HG03196 (cell line): ENCODE measurements at regions not wholly inside any gene's neighbourhood (a gene's known extent, or its start where the extent isn't known, plus 50 kb on each side); places are given as distances from the start of the nearest gene placed in this dataset.

ENCODE experiments used
- ATAC-seq: cut with Tn5 transposase; IDR thresholded peaks from one replicate; pipeline ENCODE4 v1.9.1; 2021; ENCODE audit not compliant: unreplicated experiment

DNA sequence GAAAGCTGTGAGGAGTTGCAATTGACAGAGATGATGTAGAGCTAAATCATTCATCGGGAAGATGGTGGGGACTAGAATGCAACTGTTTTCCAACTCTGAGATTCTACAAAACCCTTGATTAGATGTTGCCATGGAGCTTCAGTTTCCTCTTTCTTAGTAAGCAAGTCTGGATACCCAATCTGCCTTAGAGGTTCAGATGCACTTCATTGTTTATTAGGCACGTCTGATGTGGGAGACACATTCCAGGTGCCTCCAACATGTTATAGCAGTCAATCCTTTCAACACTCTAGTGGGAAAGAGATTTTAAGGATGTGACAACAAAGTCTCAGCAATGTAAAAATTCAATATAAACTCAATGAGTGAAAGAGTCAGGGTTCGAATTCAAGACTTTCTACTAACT, 291.3 kb upstream of the PHYHIPL start:
- ATAC-seq = no peak

DNA sequence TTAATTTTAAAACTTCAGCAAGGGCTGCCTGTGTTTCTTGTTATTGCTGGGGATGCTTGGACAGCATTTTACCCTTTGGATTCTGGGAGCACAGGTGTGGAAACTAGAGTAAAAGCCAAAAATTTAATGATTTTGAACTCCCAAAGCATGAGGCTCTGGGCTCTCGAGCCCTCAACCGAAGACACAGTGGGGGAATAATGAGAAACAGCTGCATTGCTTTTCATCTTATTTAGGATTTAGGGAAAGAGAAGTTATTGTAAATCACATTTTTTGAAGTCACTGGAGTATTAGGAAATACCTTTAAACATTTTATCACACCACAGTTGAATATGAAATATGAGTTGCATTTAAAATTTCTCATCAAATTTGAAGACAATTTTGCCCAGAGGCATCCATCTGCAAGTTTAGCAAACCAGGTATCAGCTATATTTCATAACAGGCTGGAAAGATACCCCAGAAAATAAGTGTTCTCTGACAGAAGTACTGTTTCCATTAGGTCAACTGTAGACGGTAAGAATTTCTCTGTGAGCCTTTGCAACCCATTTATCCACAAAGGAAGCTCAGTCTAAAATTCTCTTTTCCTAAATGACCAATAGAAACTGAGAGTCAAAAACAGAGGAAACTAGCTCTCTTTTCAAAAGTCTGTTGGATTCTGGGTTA, 290.6 kb upstream of the PHYHIPL start:
- no peak for ATAC-seq

DNA sequence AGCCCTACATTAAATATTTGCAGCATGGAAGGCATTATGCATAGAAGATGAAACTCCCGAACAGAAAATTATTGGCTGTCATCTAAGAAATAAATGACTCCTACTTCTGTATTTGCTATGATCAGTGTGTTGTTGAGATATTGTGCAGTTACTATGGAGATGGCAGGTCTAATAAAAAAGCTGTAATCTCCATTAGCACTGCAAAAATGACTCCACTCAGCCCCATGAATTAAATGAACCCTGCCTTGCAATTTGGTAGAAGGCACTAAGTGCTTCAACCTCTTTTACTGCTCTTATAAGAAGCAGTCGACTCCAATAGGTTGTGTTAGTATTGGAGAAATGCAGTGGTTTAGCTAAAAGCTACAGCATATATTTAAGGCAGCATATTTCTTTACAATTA, 290.0 kb upstream of the PHYHIPL start:
- ATAC-seq = no peak

DNA sequence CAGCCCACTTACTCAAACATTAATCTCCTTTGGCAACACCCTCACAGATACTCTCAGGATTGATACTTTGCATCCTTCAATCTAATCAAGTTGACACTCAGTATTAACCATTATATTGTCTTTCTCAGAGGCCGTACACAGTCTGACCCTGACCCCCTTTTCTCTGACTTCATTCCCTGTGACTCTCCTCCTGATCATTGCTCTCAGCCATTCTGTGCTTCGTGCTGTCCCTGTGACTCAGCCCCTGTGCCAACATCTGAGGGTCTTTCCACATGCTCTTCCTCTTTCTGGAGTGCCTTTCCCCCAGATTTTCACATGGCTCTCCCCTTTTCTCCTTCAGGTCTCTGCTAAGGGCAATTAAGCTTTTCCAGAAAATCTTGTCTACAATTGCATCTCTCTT, 289.0 kb upstream of the PHYHIPL start:
- no peak for ATAC-seq

DNA sequence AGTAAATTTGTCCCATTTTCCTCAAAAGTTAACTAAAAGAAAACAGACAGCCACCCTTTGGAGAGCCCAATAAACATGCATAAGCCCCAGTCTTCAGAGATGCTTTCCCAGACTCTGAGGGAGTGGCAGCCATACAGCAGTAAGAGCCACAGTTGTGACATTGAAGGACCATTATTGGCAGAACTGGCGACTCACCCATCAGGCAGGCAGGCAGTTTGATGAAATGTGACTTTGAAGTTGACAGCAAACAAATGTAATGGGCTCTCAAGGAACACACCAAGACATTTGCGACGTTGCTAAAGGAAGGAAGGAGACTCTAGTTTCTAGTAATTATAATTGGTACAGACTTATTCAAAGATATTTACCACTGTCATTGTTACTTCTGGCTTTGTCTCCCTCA, 287.5 kb upstream of the PHYHIPL start:
- ATAC-seq = no peak

DNA sequence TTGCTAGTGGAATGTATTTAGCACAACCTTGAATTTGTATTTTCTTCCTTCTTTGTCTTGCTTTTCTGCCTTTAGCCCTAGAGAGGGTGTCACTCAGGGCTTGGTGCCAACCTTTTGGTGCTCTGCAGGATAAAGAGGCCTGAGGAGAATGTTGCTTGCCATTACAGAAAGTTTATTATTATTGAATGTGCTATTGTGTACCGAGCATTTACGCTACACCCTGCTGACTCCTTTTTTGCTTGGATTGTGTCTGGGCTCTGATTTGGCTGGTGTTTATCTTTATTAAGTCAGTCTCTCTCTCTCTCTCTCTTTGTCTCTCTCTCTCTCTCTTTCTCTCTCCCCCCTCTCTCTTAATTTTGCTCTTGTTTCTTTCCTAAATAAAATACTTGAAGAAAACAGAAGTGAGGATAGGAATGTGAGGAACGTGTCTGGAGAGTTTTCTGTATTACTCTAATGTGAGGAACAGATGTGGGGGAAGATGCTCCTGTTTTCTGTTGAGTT, 284.4 kb upstream of the PHYHIPL start:
- ATAC-seq = no peak

DNA sequence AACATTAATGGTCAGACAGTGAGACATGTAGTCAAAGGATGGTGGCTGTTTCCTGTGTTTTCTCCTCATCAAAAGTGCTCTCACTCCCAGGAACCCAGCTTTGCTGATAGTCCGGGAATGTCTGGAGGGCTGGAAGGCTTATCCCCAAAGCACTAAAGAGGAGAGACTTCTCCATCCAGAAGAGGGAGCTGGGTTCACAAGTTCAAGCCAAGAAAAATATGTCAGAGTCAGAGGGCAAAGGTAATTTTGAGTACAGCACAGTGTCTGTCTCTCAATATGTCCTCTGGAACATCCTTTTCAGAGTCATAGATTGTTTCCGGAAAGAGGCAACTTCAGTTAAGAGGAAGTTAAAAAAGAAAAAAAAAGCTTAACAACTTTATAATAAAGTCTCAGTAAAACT, 281.5 kb upstream of the PHYHIPL start:
- ATAC-seq = no peak

DNA sequence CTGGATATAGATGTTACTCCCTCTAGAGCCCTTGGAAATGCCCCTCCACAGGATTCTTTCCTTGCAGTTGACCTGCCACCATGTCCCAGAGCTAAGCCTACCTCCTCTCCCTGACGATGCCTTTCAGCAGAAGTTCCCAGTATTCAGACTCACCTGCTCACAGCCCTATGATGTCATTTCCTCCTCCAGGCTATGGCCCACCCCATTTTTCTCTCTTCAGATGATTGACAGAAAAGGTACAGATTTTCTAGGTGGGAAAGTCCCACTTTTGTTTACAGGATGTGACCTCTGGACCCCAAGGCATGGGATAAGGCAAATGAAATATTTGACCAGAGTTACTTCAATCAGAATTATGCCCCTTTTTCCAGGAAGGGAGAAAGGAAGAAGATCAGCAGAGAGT, 280.2 kb upstream of the PHYHIPL start:
- ATAC-seq = no peak

DNA sequence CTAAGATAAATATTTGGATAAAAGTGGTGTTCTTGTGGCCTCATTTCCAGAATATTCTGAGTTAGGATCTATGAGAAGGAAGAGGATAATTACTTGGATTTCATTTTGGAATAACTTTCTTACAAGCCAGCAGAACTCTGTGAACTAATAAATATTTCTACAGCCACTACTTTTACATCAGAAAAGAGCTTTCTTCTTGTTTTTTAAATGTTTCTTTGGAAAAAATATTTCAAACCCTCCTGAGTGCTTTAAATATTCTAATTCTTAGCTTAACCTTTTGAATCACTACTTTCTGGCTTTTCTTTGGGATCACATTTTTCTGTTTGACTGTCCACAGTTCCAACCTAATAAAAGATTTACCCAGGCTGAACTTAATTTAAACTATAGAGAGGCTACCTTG, 279.2 kb upstream of the PHYHIPL start:
- ATAC-seq = no peak

DNA sequence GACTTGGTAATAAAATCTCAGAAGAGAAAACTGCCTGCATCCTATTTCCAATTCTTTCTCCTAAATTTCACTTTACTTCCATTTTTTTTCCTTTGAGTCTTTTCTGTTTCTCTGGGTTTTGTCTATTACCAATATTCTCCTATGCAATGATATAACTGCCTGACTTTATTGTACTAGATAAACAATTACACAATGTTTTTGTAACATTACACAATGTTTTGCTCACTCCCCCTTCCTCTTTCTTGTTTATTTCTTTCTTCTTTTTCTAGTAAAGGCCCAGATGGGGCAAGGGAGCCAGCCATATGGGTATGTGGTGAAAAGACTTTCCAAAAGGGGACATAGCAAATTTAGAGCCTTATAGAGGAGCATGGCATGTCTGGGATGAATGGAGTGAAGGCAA, 278.7 kb upstream of the PHYHIPL start:
- ATAC-seq = no peak

DNA sequence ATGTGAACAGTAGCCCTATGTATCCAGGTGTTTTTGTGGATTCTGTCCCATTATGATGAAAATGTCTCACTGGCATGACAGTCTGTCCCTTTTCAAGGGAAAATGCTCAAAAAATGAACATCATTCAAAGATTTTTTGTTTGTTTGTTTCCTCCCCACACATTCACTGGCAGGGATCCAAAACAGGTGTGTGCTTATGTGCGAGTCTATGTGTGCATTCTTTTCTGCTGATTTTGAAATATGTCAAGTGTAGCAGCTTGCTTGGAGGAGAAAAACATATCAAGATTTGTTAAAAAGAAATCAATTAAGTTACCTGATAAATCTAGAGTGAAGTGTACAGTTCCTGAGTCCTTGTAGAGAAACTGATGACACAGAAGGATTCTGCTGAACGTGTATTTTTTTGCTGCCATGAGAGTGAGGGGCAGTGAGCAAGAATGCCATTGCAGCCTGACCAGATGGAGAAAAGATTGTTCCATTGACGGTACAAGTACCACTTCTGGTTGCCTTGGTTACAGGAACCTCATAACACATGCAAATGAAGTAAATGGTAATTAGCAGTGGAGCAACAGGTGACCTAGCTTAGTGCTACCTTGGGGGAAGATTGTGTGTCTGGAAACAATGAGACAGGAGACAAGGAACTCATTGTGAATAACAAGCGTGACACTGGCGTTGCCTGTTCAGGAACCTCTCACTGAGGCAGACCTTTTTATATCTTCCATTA, 277.4 kb upstream of the PHYHIPL start:
- ATAC-seq = no peak

DNA sequence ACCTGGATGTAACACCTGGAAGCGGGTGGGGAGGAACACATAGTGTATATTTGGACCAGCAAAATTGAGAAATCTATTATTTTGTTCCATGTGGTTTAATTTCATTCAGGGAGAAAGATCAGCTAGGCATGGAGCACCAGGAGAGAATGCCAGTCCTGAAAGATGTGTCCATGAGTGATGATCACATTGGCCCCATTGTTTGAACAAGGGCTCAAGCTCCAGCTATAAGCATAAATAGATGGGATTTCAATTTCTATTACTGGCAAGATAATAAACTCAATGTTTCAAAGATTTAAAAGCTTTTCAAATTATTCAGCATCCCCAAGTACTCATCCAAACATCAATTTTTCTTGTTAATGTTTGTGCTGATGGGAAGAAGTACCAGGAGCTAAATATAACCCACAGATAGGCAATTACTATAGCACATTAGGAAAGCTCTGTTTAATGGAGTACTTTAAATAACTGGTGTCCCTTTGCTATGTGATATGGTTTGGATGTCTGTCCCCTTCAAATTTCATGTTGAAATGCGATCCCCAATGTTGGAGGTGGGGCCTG, 275.3 kb upstream of the PHYHIPL start:
- no peak for ATAC-seq

DNA sequence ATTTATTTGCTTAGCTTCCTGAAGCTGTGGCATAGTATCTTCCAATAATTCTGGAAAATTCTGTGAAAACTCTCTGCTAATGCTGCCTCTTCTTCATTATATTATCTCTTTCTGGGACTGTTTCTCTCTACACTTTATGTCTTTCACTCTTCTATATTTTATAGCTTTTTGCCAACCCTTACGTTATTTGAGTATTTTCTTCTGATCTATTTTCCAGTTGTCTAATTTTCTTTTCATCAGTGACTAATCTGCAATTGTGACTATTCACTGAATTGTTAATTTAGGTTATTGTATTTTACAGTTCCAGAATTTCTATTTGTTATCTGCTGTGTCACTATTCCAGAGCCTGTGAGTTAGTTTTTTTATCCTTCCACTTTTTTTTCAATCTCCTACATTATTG, 273.4 kb upstream of the PHYHIPL start:
- no peak for ATAC-seq

DNA sequence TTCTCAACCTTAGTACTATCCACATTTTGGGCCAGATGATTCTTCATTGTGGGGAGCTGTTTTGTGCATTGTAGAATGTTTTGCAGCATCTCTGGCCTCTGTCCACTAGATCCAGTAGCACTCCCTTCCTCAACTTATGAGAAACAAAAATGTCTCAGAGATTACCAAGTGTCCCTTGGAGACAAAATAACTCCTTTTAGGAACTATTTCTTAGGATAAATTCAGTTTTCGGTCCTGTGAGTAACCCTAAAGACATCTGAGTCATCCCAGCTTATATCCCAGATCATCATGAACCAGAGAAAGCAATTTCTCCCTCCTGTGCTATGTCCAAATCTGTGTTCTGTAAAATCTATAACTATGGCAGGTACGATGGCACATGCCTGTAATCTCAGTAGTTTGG, 266.6 kb upstream of the PHYHIPL start:
- no peak for ATAC-seq

DNA sequence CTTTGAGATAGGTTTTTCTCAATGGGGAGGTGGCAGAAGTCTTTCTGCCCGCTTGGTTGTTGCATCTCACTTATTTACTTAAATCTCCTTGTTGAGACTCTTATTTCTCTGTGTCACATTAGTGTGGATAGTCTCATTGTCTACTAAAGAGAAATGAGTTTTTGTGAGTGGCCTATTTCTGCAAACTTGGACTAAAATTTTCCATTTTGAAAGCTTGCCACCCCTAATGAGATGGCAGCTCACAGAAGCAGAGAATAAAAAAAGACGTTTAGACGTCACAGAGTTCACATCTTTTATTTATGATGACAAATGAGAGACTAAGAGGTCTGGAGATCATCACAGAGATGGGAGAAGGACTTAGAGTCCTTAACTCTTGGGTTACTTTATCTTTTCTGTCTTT, 262.7 kb upstream of the PHYHIPL start:
- no peak for ATAC-seq

DNA sequence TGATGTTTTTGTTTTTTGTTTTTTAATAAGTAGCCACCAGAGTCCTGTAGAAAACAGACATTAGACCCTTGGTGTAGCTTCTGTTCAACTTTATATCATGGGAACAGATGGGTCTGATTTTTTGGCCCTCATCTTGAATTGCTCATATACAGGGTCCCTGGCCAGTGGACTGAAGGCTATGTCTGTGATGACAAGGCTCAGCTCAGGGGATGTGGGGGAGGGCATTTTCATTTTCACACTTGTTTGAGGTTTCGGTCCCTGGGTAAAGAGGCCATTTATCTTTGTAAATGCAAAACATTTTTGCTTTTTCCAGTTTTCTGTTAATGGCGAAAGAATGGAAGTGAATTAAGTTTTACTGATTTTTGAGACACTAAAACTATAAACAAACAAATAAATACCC, 257.6 kb upstream of the PHYHIPL start:
- no peak for ATAC-seq

DNA sequence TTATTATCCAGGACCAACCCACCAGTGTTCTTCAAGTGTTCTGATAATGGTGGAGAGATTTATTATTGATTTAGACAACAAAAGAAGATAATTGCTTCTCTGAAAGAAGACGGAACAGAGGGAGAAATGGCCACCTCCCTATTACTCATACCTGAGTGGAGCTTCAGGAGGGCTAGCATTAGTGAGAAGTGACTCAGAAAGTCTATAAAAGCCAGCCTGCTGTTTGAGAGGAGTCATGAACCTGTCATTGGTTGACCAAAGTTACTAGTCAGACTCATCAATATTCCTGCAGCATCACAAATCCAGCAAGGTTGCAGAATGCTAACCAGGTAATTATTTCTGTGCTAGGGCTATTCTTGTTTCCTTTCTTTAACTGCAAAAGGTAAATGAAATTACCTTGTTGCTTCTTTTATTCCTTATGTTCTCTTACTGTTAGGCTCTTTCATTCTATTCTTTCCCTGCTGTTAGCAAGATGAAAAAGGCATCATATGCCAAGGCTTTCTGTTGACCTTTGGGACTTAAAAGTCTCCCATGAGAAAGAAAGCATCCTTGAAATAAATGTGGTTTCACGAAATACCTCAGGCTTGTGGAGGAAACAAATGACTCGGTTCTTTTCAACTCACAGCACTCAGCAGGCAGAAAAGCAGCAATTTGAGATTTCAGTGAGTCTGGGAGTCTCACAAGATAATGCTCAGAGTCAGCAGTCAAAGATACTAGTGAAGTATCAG, 256.4 kb upstream of the PHYHIPL start:
- ATAC-seq = no peak

DNA sequence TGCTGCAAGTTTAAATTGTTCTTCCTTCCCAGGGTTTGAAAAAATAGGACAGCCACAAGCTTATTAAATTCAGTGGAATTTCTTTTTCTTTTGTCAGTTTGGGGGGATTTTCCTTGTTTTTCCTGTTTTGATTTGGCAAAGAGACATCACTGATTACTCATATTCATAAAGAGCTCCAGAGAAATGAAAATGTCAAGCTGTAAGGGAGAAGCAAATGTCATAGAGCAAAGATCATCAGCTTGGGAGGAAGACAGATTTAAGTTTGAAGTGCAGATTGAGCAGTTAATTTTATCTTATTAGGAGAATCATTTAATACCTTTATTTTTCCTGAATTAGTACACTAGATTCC, 255.8 kb upstream of the PHYHIPL start:
- ATAC-seq = no peak

DNA sequence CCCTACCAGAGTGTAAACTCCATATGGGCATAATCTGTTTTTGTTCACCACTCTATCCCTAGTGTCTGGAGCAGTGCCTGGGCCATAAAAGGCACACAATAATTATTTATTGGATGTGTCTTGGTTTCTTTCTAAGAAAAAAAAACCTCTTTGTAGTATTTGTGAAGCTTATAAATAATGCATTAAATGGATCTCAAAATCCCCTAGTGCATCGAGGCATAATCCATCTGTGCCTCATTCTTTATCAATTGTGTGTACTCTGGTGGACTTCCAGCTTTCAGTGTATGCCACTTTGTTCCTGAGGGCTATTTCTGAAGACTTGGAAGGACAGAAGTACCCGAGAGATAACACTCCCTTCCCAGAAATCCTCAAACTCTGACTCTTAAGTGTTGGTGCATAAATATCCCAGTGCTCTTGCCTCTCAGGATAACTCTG, 255.0 kb upstream of the PHYHIPL start:
- ATAC-seq = no peak

DNA sequence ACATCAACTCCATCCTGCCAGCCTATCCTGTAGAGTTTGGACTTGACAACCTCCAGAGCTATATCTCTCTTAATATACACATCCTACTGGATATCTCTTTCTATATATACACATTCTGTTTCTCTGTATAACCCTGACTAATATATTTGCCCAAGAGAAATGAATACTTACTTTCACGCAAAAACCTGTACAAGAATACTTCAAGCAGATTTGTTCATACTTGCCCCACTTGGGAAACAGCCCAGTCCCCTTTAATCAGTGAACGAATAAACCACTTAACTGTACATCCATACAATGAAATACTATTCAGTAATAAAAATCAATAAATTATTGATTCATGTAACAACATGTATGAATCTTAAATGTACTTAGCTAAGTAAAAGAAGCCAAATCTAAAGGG, 251.1 kb upstream of the PHYHIPL start:
- ATAC-seq = no peak

DNA sequence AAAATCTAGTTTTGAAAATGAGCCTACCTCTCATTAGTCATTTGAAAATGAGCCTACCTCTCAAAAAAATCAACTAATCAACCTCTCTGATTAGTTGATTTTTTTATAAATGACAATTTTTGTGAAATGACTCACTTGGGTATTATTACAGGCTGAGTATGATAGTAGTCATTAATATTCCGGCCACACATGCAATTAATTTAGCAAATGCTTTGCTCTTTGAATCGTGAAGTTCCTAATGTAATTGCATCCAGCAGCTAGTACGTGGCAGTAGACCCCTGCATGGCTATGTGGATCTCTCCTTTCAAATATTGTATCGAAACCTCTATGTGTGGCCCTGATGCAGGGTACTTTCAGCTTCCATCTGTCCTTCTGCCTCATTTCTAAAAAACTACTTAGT, 245.9 kb upstream of the PHYHIPL start:
- no peak for ATAC-seq

DNA sequence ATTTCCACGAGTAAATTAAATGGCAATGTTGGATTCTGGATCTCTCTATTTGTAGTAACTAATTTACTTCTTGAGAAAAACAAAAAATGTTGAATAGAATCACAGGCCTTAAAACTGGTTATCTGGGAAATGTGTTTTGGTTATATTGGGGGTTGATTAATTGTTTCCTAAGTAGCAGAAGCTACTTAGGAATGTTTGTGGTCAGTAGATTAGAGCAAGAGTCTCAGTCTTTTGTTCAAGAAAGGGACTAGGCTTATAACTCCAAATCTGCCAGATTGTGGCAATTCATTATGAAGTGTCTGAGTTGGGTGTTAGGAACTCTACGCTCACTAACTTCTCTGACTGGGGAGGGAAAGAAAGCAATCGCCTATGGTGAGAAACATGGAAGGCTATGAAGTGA, 244.3 kb upstream of the PHYHIPL start:
- ATAC-seq = no peak
